AG10803 (cell line): ENCODE measurements at regions not wholly inside any gene's neighbourhood (a gene's known extent, or its start where the extent isn't known, plus 50 kb on each side); places are given as distances from the start of the nearest gene placed in this dataset.

Experiments
- DNase-seq: peaks from one replicate; pipeline ENCODE4 v3.0.0; 2010; ENCODE audit warnings: low read depth
- H3K4me3 ChIP-seq: 2 replicates; pipeline ENCODE4 v1.5.1; 2011; ENCODE audit warnings: mild to moderate bottlenecking, low read length, control low read depth
- CTCF ChIP-seq: conservative IDR thresholded peaks from 2 replicates; pipeline ENCODE4 v1.5.1; 2011; ENCODE audit warnings: mild to moderate bottlenecking, low read length, control low read depth, inconsistent platforms

- no peak overlapping the region for H3K4me3 ChIP-seq
- DNase-seq = no peak
- TF ChIP-seq CTCF = no peak
These were observed 239.5 kb downstream of the BUD13 start for GRCh38 chr11:116533186-116533825.

- TF ChIP-seq CTCF = no peak
- no peak overlapping the region for H3K4me3 ChIP-seq
- DNase-seq = no peak
These were observed 240.7 kb downstream of the BUD13 start for GRCh38 chr11:116532066-116532465.

- DNase-seq = no peak
- no peak for TF ChIP-seq CTCF
- H3K4me3 ChIP-seq = no peak overlapping the region
These were observed 242.1 kb downstream of the BUD13 start for GRCh38 chr11:116530705-116531104.

GRCh38 chr11:116529271-116529670 is 243.5 kb downstream of the BUD13 start:
- TF ChIP-seq CTCF = no peak
- DNase-seq = no peak
- no peak overlapping the region for H3K4me3 ChIP-seq

- H3K4me3 ChIP-seq = no peak overlapping the region
- no peak for DNase-seq
- no peak for TF ChIP-seq CTCF
These were observed 245.4 kb downstream of the BUD13 start for GRCh38 chr11:116527180-116527991.

GRCh38 chr11:116525961-116526495 is 246.8 kb downstream of the BUD13 start:
- H3K4me3 ChIP-seq = no peak overlapping the region
- no peak for TF ChIP-seq CTCF
- DNase-seq = no peak

- DNase-seq = no peak
These were observed 253.3 kb downstream of the BUD13 start for GRCh38 chr11:116519499-116519898.

More at GRCh38 chr11:116519499-116519898, 253.3 kb downstream of the BUD13 start:
- H3K4me3 ChIP-seq = no peak overlapping the region
- TF ChIP-seq CTCF = no peak
